Esophagus (tissue), 2 donors: ENCODE measurements at regions not wholly inside any gene's neighbourhood (a gene's known extent, or its start where the extent isn't known, plus 50 kb on each side); places are given as distances from the start of the nearest gene placed in this dataset.

Source experiments
- H3K27ac ChIP-seq, 2 donors: one replicate each; pipeline ENCODE4 v1.5.1; 2013; ENCODE audit warnings: low read depth in 2 of 2, mild to moderate bottlenecking in 2 of 2, inconsistent platforms in 1 of 2, low read length in 1 of 2, moderate library complexity in 1 of 2
- H3K27me3 ChIP-seq, 2 donors: one replicate each; pipeline ENCODE4 v1.6.1; 2013; ENCODE audit warnings: low read length in 2 of 2, control low read depth in 1 of 2, mild to moderate bottlenecking in 1 of 2; ENCODE audit not compliant: insufficient read depth in 2 of 2, control insufficient read depth in 1 of 2
- H3K36me3 ChIP-seq, 2 donors: one replicate each; pipeline ENCODE4 v1.6.1; 2013; ENCODE audit warnings: low read length in 1 of 2; ENCODE audit not compliant: control insufficient read depth in 2 of 2, insufficient read depth in 2 of 2
- H3K4me1 ChIP-seq, 2 donors: one replicate each; pipeline ENCODE4 v1.6.1; 2013; ENCODE audit warnings: low read length in 1 of 2; ENCODE audit not compliant: control insufficient read depth in 2 of 2, insufficient read depth in 2 of 2
- H3K4me3 ChIP-seq, 2 donors: one replicate each; pipeline ENCODE4 v1.5.1; 2013; ENCODE audit warnings: low read length in 2 of 2, mild to moderate bottlenecking in 2 of 2, low read depth in 1 of 2, moderate library complexity in 1 of 2
- H3K9me3 ChIP-seq, 2 donors: one replicate each; pipeline ENCODE4 v1.6.1; 2013; ENCODE audit warnings: mild to moderate bottlenecking in 2 of 2, low read depth in 1 of 2, low read length in 1 of 2, moderate library complexity in 1 of 2; ENCODE audit not compliant: control insufficient read depth in 2 of 2, insufficient read depth in 1 of 2
- WGBS, 2 donors: extraction: QIAGEN DNeasy Blood & Tissue Kit; methylation state at CpG; one replicate each; pipeline ENCODE4 v1.1.7; 2013; 5-methylcytosine and 5-hydroxymethylcytosine counted together
- donor health status: healthy with polysubstance abuse.
- donor health status: Bipolar disorder and iron deficiency.

GRCh38 chrX:518319-518718 lies 112.3 kb upstream of the SHOX start:
- no peaks in the 10 kb centered on the region for H3K27me3 ChIP-seq
- H3K4me1 ChIP-seq = no peaks in the 10 kb centered on the region
- no peaks in the 10 kb centered on the region for H3K9me3 ChIP-seq
- no peak overlapping the region for H3K27ac ChIP-seq
- 76 to 79% methylated on average over 12 of the region's 12 CpGs for WGBS, 2 donors
- H3K36me3 ChIP-seq = no peaks in the 10 kb centered on the region
- no peak overlapping the region for H3K4me3 ChIP-seq

GRCh38 chrX:519741-520140 lies 110.8 kb upstream of the SHOX start:
- no peaks in the 10 kb centered on the region for H3K36me3 ChIP-seq
- no peak overlapping the region for H3K4me3 ChIP-seq
- no peaks in the 10 kb centered on the region for H3K27me3 ChIP-seq
- H3K27ac ChIP-seq = no peak overlapping the region
- WGBS, 2 donors = 39 to 40% methylated on average over 9 of the region's 9 CpGs
- no peaks in the 10 kb centered on the region for H3K9me3 ChIP-seq
- no peaks in the 10 kb centered on the region for H3K4me1 ChIP-seq

GRCh38 chrX:522456-522855 lies 108.1 kb upstream of the SHOX start:
- H3K27ac ChIP-seq = no peak overlapping the region
- no peaks in the 10 kb centered on the region for H3K36me3 ChIP-seq
- H3K4me1 ChIP-seq = no peaks in the 10 kb centered on the region
- H3K27me3 ChIP-seq = no peaks in the 10 kb centered on the region
- no peak overlapping the region for H3K4me3 ChIP-seq
- H3K9me3 ChIP-seq = peaks cover 0 to 11% of the 10 kb centered on the region in 2 donors

- 93% methylated on average over 8 of the region's 8 CpGs for WGBS, 2 donors
- no peaks in the 10 kb centered on the region for H3K27me3 ChIP-seq
- peaks cover 0 to 11% of the 10 kb centered on the region in 2 donors for H3K9me3 ChIP-seq
- no peak overlapping the region for H3K4me3 ChIP-seq
- H3K36me3 ChIP-seq = no peaks in the 10 kb centered on the region
- no peak overlapping the region for H3K27ac ChIP-seq
- no peaks in the 10 kb centered on the region for H3K4me1 ChIP-seq
Observed at GRCh38 chrX:525134-525533, 105.5 kb upstream of the SHOX start.

- Histone ChIP-seq H3K27ac (no peak overlapping the region), H3K27me3 (no peaks in the 10 kb centered on the region), H3K36me3 (no peaks in the 10 kb centered on the region), H3K9me3 (peaks cover 0 to 11% of the 10 kb centered on the region in 2 donors), H3K4me3 (no peak overlapping the region), H3K4me1 (no peaks in the 10 kb centered on the region)
- 20 to 25% methylated on average over 29 of the region's 29 CpGs for WGBS, 2 donors
Observed at GRCh38 chrX:526295-527224, 104.0 kb upstream of the SHOX start.

GRCh38 chrX:530726-531610 lies 99.6 kb upstream of the SHOX start:
- Histone ChIP-seq H3K27me3 (peaks cover 0 to 2% of the 10 kb centered on the region in 2 donors), H3K4me3 (no peak overlapping the region), H3K4me1 (no peaks in the 10 kb centered on the region), H3K9me3 (peaks cover 0 to 7% of the 10 kb centered on the region in 2 donors), H3K27ac (no peak overlapping the region), H3K36me3 (no peaks in the 10 kb centered on the region)
- 57 to 59% methylated on average over 19 of the region's 19 CpGs for WGBS, 2 donors

GRCh38 chrX:531611-531936 lies 99.0 kb upstream of the SHOX start:
- Histone ChIP-seq H3K36me3 (no peaks in the 10 kb centered on the region), H3K27ac (no peak overlapping the region), H3K4me3 (no peak overlapping the region), H3K27me3 (peaks cover 0 to 2% of the 10 kb centered on the region in 2 donors), H3K4me1 (no peaks in the 10 kb centered on the region), H3K9me3 (peaks cover 0 to 4% of the 10 kb centered on the region in 2 donors)
- 9 to 13% methylated on average over 6 of the region's 6 CpGs for WGBS, 2 donors

GRCh38 chrX:534804-535203 lies 95.8 kb upstream of the SHOX start:
- Histone ChIP-seq H3K4me3 (no peak overlapping the region), H3K27ac (no peak overlapping the region), H3K27me3 (peaks cover 0 to 2% of the 10 kb centered on the region in 2 donors), H3K9me3 (peaks cover 4 to 9% of the 10 kb centered on the region in 2 donors), H3K36me3 (no peaks in the 10 kb centered on the region), H3K4me1 (no peaks in the 10 kb centered on the region)

- WGBS, 2 donors = 93% methylated on average over 19 of the region's 19 CpGs
- peaks cover 4 to 9% of the 10 kb centered on the region in 2 donors for H3K9me3 ChIP-seq
- H3K27ac ChIP-seq = no peak overlapping the region
- no peaks in the 10 kb centered on the region for H3K4me1 ChIP-seq
- H3K27me3 ChIP-seq = peaks cover 0 to 2% of the 10 kb centered on the region in 2 donors
- H3K36me3 ChIP-seq = no peaks in the 10 kb centered on the region
- H3K4me3 ChIP-seq = no peak overlapping the region
Observed at GRCh38 chrX:536616-537015, 94.0 kb upstream of the SHOX start.
